ENCODE measurements at regions not wholly inside any gene's neighbourhood (a gene's known extent, or its start where the extent isn't known, plus 50 kb on each side); places are given as distances from the start of the nearest gene placed in this dataset.

GRCh38 chr7:51786284-51786683, 469.7 kb upstream of the COBL start:
- DNase-seq (ENCODE audit: low spot score), result no peak

GRCh38 chr7:51785876-51786275, 469.3 kb upstream of the COBL start:
- no peak for DNase-seq (ENCODE audit: low spot score)

GRCh38 chr7:51785171-51785570, 468.6 kb upstream of the COBL start:
- DNase-seq (ENCODE audit: low spot score), result no peak

- no peak for DNase-seq (ENCODE audit: low spot score)
Measured at GRCh38 chr7:51783241-51783640, 466.6 kb upstream of the COBL start.

- no peak for DNase-seq (ENCODE audit: low spot score)
Measured at GRCh38 chr7:51778121-51778520, 461.5 kb upstream of the COBL start.

GRCh38 chr7:51774178-51774577, 457.6 kb upstream of the COBL start:
- DNase-seq (ENCODE audit: low spot score), result no peak

GRCh38 chr7:51772190-51772589, 455.6 kb upstream of the COBL start:
- DNase-seq (ENCODE audit: low spot score), result no peak

DNA sequence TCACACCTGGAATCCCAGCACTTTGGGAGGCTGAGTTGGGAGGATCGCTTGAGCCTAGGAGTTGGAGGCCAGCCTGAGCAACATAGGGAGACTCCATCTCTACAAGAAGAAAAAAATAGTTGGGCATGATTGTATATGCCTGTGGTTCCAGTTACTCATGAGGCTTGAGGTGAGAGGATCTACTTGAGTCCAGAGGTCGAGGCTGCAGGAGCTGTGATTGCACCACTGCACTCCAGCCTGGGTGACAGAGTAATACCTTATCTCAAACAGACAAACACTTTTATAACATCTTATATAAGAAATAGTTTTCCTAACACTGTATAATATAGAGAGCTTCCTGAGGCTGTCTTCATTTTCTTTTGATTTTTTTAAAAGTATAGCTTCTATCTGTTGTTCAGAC, 448.4 kb upstream of the COBL start:
- no peak for DNase-seq (ENCODE audit: low spot score)

- no peak for DNase-seq (ENCODE audit: low spot score)
Measured at GRCh38 chr7:51759985-51760384, 443.4 kb upstream of the COBL start.

GRCh38 chr7:51757960-51758359, 441.4 kb upstream of the COBL start:
- DNase-seq (ENCODE audit: low spot score), result no peak

DNA sequence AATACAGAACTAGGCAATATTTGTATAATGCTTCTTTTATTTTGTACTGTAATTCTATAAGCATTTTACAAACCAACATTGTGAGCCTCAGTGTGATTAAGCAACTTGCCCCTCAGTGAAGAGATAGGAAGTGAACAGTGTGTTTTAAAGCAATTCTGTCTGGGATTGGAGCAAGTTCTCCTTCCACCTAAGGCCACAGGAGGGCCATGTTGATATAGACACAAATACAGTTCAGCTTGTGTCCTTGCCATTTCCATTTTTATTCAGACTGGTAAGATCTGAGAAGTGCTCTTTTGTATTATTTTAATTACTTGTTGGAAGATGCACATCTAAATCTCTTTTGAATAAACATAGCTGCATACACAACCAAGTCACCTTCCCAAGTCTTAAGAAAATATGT, 416.3 kb upstream of the COBL start:
- no peak for DNase-seq (ENCODE audit: low spot score)

DNA sequence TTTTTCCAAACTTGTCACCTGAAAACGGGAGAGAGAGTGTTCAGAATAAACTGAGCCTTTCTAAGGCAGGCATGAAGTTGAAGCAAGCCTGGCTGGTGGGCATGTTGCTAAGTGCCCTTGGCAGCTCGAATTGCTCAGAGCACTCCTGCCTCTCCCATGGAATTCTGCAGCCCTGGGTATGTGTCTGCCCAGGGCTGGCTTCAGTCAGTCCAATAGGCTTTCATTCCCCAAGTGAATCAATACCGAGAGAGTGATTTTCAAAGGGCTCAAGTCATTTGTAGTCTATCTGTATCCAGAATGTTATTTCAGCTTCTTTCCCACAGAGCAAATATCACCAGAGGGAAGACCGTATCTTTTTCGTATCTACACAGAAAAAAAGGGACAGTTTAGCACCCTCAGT, 415.5 kb upstream of the COBL start:
- DNase-seq (ENCODE audit: low spot score), result peak; percentile 54

DNA sequence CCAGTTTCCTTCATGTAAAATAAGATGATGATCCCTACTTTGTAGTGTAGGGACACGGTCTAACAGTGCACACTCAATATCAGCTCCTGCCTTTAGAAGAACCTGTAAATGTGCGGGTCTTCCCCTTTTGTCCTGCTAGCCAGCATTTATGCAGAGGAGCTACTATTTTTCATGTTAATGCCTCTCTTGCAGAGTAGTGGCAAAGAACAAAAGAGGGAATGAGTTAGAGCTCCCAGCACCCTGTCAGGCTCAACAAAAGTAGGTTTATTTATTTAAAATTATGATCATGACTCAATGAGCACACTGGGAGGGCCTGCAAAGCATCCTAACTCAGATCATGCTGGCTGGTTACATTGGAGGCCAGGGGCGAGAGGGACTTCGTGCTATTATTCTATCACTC, 414.5 kb upstream of the COBL start:
- DNase-seq (ENCODE audit: low spot score), result no peak

- DNase-seq (ENCODE audit: low spot score), result no peak
Measured at GRCh38 chr7:51727441-51727840, 410.8 kb upstream of the COBL start.

DNA sequence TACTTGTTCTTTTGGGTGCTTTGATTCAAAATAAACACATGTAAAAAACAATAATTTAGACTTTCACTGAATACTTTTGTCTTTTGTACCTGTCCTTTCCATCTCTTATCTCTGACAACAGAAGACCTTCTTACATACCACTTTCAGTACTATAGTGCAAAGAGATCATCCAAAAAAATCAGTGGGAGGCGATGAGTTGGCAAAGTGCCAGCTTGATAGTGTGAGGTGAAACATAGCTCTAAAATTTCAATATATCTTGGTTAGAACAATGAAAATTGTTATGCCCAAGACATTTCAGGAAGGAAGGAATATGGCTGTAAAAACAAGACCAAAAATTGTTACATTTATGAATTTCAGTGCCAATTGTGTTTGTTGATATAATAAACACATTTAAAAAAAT, 390.2 kb upstream of the COBL start:
- no peak for DNase-seq (ENCODE audit: low spot score)

DNA sequence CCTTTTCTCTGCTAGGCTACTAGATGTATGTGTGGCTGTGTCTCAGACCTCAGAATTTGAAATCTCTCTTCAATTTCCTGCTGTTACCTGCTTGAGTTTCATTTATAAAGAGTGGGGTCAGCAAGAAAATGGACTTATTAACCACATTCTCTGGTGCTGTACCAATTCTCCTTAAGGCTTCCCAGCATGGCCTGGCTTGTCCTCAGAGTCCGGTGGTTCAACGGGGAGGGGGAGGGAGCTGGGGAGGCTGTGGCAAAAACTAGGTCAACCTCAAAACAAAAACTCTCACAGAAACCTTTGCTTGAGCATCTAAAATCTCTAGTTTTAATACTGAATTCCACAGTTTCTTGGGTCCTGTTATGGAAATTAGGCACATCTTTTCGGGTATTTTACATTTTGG, 389.1 kb upstream of the COBL start:
- DNase-seq (ENCODE audit: low spot score), result peak; percentile 14

DNA sequence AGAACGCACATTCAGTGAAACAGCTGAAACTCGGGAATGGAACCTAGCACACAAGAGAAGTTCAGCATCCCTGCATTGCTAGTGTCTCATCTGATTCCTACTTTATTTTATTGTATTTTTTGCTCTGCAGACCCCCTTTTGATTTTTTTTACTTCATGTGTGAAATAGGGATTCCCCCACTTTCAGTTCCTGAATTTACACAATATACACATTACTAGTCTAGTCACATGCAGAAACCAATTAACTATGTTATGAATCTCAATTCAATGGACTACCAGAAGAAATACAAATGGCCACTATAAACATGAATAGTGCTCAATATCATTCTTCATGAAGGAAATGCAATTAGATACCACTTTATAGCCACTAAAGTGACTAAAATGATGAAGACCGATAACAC, 386.1 kb upstream of the COBL start:
- no peak for DNase-seq (ENCODE audit: low spot score)

GRCh38 chr7:51701935-51702334, 385.3 kb upstream of the COBL start:
- no peak for DNase-seq (ENCODE audit: low spot score)

GRCh38 chr7:51700593-51701215, 384.1 kb upstream of the COBL start:
- no peak for DNase-seq (ENCODE audit: low spot score)

GRCh38 chr7:51693258-51693657, 376.6 kb upstream of the COBL start:
- no peak for DNase-seq (ENCODE audit: low spot score)

DNA sequence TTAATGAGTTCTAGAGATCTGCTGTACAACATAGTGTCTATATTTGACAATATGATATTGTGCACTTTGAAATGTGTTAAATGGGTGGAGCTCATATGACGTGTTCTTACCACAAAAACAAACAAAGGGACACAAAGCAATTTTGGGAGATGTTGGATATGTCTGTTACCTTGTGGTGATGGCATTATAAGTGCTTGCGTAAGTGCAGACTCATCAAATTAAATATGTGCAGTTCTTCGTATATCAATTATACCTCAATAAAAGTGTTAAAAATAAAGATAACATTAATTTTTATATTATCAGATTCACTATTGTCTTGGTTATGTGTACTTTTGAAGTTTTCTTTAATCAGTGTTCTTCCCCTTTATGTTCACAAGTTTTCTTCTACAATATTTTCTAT, 372.9 kb upstream of the COBL start:
- DNase-seq (ENCODE audit: low spot score), result no peak

DNA sequence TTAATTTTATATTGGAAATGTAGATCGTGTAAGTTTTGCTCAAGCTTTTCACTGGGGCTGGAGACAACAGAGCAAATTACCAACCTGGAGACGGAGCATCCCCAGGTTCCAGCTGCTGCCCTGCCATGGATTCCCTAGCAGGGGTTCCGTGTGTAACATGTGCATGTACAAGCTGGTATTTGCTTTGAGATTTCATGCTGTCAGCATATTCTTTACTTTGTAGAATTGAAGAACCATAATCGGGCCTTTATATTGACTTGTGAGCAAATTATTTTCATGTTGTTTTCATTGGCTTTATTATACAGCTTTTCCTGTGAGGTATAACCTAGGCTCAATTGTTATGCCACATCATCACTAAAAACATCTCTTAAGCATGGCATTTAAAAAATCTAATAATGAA, 369.2 kb upstream of the COBL start:
- no peak for DNase-seq (ENCODE audit: low spot score)

- DNase-seq (ENCODE audit: low spot score), result no peak
Measured at GRCh38 chr7:51680594-51681399, 364.2 kb upstream of the COBL start.

GRCh38 chr7:51679358-51679757, 362.7 kb upstream of the COBL start:
- DNase-seq (ENCODE audit: low spot score), result no peak
